ENCODE measurements at regions not wholly inside any gene's neighbourhood (a gene's known extent, or its start where the extent isn't known, plus 50 kb on each side); places are given as distances from the start of the nearest gene placed in this dataset.

DNA sequence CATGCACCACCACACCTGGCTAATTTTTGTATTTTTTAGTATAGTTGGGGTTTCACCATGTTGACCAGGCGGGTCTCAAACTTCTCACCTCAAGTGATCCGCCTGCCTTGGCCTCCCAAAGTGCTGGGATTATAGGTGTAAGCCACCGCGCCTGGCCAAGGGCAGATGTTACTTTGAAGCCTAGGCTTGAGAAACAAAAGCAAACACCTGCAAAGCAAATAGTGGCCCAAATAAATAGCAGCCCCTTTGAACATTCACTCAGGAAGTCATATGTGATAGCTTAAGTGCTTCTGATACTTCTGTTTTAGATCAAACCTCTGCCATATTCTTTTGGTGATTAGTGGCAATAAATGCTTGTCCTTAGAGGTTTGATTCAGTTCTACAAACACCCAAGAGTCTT, 404.5 kb upstream of the SMIM21 start:
- DNase-seq (ENCODE audit: low read depth) = no peak
- TF ChIP-seq, protein P1, sequence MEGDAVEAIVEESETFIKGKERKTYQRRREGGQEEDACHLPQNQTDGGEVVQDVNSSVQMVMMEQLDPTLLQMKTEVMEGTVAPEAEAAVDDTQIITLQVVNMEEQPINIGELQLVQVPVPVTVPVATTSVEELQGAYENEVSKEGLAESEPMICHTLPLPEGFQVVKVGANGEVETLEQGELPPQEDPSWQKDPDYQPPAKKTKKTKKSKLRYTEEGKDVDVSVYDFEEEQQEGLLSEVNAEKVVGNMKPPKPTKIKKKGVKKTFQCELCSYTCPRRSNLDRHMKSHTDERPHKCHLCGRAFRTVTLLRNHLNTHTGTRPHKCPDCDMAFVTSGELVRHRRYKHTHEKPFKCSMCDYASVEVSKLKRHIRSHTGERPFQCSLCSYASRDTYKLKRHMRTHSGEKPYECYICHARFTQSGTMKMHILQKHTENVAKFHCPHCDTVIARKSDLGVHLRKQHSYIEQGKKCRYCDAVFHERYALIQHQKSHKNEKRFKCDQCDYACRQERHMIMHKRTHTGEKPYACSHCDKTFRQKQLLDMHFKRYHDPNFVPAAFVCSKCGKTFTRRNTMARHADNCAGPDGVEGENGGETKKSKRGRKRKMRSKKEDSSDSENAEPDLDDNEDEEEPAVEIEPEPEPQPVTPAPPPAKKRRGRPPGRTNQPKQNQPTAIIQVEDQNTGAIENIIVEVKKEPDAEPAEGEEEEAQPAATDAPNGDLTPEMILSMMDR (conservative IDR thresholded peaks at IDR 0.05; ENCODE audit: low read depth, low read length) = no peak
- no peak overlapping the region for H3K4me3 ChIP-seq (ENCODE audit: low read depth, low read length)

DNA sequence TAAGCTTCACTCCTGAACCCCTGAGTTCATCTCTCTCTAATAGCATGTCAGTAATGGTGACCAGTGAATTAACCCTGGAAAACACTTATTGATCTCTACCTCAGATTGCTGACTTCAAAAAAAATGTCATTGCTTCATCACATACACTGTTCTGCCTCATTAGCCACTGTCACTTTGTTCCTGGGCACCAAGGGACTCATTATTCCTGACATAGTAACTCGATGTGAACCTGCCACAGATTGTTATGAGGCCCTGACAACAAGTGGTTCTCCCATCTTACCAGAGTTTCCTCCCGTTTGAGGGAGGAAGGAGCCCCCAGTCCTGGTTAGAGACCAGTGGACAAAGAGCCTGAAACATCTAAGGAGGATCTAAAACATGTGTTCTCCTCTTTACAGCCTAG, 403.3 kb upstream of the SMIM21 start:
- DNase-seq (ENCODE audit: low read depth) = no peak
- TF ChIP-seq, protein P1 (conservative IDR thresholded peaks at IDR 0.05; ENCODE audit: low read depth, low read length) = no peak
- H3K4me3 ChIP-seq (ENCODE audit: low read depth, low read length) = no peak overlapping the region

DNA sequence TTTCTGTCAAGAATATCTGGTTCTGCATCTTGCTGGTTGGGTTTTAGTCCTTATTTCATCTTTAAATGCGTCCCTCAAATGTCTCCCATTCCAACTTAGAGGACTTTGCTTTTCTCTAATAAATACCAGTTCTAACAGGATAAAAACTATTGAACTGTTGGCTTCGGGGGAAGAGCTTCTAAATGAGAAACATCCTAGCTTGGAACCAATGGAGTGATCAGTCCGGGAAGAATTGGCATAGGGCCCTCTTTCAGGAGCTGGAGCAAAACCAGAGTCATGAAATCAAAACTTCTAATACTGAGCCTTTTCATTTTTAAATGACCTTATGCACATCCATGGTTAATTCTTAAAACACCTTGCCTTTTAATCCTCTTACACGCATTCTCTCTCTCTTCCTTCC, 401.6 kb upstream of the SMIM21 start:
- no peak for DNase-seq (ENCODE audit: low read depth)
- TF ChIP-seq, protein P1 (conservative IDR thresholded peaks at IDR 0.05; ENCODE audit: low read depth, low read length) = no peak
- no peak overlapping the region for H3K4me3 ChIP-seq (ENCODE audit: low read depth, low read length)

DNA sequence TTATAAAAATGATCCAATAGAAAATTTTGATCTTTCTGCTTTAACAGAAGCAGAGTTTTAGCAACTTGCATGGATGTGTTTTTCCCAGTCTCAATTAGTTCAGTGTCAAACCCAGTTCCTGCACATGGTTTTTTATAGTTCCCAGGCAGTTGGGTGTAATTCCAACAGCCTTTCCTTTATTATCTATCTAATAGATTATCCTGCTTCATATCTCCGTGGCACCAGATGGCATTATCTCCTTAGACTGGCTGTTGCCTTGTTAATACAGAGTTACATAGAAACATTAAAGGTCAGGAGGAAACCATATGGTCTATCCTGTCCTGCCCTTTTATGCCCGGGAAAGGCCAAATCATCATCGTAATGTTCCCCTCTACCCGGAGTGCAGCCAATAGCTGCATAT, 400.9 kb upstream of the SMIM21 start:
- H3K4me3 ChIP-seq (ENCODE audit: low read depth, low read length) = no peak overlapping the region
- no peak for DNase-seq (ENCODE audit: low read depth)
- TF ChIP-seq, protein P1 (conservative IDR thresholded peaks at IDR 0.05; ENCODE audit: low read depth, low read length) = no peak

DNA sequence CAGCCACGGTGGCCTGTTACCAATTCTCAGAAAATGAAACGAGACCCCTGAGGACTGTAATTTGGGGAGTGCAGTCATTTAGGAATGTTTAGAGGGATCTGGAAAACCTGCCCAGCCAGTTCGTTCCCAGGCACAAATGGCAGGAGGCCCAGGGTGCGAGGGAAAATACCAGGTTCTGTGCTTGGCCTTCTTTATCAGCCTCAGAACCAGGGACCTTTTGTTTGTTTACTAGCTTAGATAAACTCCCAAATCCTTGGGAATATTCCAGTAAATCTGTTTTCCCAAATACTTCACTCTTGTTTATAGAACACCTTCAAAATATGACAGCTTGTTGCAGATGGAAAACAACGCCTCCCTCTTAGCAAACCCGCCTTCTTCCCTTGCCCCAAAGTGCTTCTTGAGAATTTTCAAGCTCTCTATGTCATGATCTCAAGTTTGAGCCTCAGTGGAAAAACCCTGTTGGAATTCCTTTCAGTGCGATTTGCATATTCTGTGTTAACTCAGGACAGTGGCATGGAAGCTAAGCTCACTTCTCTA, 400.3 kb upstream of the SMIM21 start:
- no peak overlapping the region for H3K4me3 ChIP-seq (ENCODE audit: low read depth, low read length)
- TF ChIP-seq, protein P1 (conservative IDR thresholded peaks at IDR 0.05; ENCODE audit: low read depth, low read length) = no peak
- no peak for DNase-seq (ENCODE audit: low read depth)

DNA sequence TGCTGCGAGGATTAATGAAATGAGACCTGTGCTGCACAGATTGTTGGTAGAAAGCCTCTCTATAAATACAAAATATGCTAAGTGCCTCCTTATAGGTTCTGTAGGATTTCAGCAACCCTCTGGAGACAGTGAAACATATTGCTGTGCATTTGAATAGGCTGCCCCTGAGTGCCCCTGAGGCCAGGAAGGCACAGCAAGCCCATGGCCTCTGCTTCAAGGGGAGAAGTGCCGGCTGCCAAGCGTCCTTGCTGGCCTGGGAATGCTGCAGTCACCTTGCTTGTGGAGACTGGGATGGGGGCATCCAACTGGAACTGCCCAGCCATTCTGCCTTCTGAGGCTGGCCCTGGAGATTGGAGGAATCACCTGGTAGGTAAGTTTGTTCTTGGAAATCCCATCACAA, 397.2 kb upstream of the SMIM21 start:
- TF ChIP-seq, protein P1 (conservative IDR thresholded peaks at IDR 0.05; ENCODE audit: low read depth, low read length) = no peak
- no peak for DNase-seq (ENCODE audit: low read depth)
- H3K4me3 ChIP-seq (ENCODE audit: low read depth, low read length) = no peak overlapping the region

DNA sequence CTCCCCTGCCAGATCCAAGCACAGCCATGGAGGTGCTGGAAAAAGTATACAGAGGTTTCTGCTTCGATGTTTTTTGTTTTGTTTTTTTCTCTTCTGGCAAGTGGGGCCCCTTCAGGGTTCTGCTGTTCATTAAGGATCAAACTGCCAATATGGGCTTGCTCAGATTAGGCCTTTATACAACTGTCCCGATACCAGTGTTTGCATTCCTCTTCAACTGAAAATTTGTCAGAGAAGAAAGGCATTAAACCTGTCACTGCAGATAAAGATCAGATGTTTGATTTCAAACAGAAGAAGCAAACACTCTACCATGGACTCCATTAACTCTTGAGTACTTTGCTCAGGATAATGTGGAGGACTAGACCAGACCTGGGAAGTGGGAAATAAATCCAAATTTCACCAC, 396.0 kb upstream of the SMIM21 start:
- H3K4me3 ChIP-seq (ENCODE audit: low read depth, low read length) = no peak overlapping the region
- TF ChIP-seq, protein P1 (conservative IDR thresholded peaks at IDR 0.05; ENCODE audit: low read depth, low read length) = no peak
- DNase-seq (ENCODE audit: low read depth) = no peak
